Inferior parietal cortex (tissue), 1 donor: ENCODE measurements at regions not wholly inside any gene's neighbourhood (a gene's known extent, or its start where the extent isn't known, plus 50 kb on each side); places are given as distances from the start of the nearest gene placed in this dataset.
"Not testable (repeated sequence)": the region's sequence is repeated elsewhere in the genome, so short reads cannot be mapped to it uniquely, and the experiment has no call there.

Source experiments
- DNase-seq: peaks from one replicate; pipeline ENCODE4 v3.0.0-alpha.2; 2016; ENCODE audit errors: extremely low spot score

GRCh38 chr12:40172879-40173278 is 51.9 kb upstream of the LRRK2 start:
- DNase-seq, result no peak

GRCh38 chr12:40171501-40171900 is 53.3 kb upstream of the LRRK2 start:
- DNase-seq, result no peak

GRCh38 chr12:40171066-40171465 is 53.7 kb upstream of the LRRK2 start:
- no peak for DNase-seq

- no peak for DNase-seq
Measured at GRCh38 chr12:40170593-40170992, 54.2 kb upstream of the LRRK2 start.

- DNase-seq, result no peak
Measured at GRCh38 chr12:40168868-40169267, 55.9 kb upstream of the LRRK2 start.

GRCh38 chr12:40168419-40168818 is 56.4 kb upstream of the LRRK2 start:
- DNase-seq, result not testable (repeated sequence)

- no peak for DNase-seq
Measured at GRCh38 chr12:40168001-40168400, 56.8 kb upstream of the LRRK2 start.

GRCh38 chr12:40165179-40165578 is 59.3 kb upstream of the SLC2A13 start:
- DNase-seq, result no peak

GRCh38 chr12:40164034-40164433 is 58.2 kb upstream of the SLC2A13 start:
- no peak for DNase-seq

- no peak for DNase-seq
Measured at GRCh38 chr12:40162033-40162432, 56.2 kb upstream of the SLC2A13 start.

- no peak for DNase-seq
Measured at GRCh38 chr12:40158592-40159111, 52.8 kb upstream of the SLC2A13 start.

- DNase-seq, result no peak
Measured at GRCh38 chr12:40157336-40157735, 51.5 kb upstream of the SLC2A13 start.

- DNase-seq, result peak; percentile 70
Measured at GRCh38 chr12:40156021-40156764, 50.3 kb upstream of the SLC2A13 start.
